Ovary (tissue), 3 donors: ENCODE measurements at regions not wholly inside any gene's neighbourhood (a gene's known extent, or its start where the extent isn't known, plus 50 kb on each side); places are given as distances from the start of the nearest gene placed in this dataset.

Experiments used
- CTCF ChIP-seq, 3 donors: fragments of 450-650 bp in 2 of 3; fragments of 200-600 bp in 1 of 3; IDR thresholded peaks; one replicate each; pipeline versions ENCODE4 v1.5.1 to v1.8.0; 2016 to 2022; ENCODE audit warnings: antibody characterized with exemption in 3 of 3, mild to moderate bottlenecking in 1 of 3
- POLR2A ChIP-seq: fragments of 450-650 bp; IDR thresholded peaks from one replicate; pipeline ENCODE4 v1.6.1; 2017; ENCODE audit warnings: antibody characterized with exemption, mild to moderate bottlenecking, moderate library complexity
- donor health status: DM: no; HTN: no; CAD: no.

DNA sequence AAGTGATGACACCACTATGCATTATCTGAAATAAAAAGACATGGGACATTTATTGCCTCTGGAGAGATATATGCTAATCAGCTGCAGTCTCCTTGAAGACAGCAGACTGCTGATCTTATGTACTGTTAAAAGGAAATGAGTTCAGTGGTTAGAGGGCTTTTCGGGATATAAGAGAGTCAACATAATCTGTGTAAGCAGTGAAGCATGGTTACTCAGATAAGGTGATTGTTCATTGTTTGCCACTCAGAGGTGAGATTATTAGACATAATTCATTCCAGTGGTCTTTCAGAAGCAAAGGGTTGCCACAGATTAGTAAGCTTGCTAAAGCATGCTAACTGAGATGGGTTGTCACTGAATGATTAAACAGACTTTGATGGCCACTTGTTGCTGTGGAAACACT, 1450.7 kb upstream of the ADGRB3 start:
- TF ChIP-seq CTCF (IDR thresholded peaks at IDR 0.05) (no peak), POLR2A (no peak)
